ENCODE measurements at regions not wholly inside any gene's neighbourhood (a gene's known extent, or its start where the extent isn't known, plus 50 kb on each side); places are given as distances from the start of the nearest gene placed in this dataset.

DNA sequence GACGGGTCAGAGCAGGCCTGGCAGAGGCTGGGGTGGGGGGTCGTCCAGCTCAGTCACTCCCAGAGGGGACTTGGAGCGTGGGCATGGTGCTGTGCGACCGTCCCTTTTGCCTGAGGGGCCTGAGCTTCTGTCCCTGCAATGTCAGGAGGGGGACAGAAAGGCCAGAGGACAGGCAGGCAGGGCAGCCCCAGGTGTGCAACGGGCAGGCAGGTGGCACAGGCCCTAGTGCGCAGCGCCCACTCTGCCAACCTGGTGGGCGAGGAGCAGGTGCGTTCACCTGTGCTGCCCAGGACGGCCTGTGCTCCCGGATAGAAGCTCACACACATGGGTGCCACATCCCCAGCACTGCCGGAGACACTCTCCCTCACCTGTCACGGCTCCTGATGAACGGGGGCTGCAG lies 78.7 kb upstream of the SLCO4A1 start:
- no peak for DNase-seq

DNA sequence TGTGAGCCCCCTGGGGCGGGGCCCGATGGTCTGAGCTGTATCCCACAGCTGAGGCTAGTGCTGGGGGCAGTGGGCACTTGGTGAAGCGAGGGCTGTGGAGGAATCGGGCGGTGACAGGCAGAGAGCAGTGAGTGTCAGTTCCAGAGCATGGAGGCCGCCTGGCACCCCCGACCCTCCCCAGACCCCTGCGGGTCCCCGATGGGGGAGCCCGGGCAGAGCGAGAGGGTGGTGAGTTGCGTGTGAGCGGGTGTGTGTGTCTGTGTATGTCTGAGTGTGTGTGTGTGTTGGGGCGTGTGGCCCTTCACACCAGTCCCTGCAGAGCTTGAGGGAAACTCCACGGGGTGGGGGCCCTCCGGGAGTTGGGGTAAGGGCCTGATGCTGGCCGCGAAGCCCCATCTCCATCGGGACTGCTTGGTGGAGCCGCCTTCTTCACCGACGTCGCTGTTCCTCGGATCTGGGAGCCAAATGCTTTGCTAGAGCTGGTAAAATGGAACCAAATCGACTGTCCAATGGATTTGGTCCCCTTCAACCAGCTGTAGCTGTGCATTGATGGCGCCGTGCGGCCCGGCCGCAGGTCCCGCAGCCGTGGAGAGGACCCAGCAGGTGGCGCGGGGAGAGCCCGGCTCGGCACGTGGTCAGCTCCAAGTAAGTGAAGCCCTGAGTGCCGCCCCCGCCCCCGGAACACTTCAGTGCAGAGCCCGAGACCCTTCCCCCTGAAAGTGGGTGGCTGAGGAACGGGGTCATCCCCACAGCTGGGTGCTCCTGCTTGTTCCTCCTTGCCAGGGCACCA lies 77.7 kb upstream of the SLCO4A1 start:
- no peak for DNase-seq

DNA sequence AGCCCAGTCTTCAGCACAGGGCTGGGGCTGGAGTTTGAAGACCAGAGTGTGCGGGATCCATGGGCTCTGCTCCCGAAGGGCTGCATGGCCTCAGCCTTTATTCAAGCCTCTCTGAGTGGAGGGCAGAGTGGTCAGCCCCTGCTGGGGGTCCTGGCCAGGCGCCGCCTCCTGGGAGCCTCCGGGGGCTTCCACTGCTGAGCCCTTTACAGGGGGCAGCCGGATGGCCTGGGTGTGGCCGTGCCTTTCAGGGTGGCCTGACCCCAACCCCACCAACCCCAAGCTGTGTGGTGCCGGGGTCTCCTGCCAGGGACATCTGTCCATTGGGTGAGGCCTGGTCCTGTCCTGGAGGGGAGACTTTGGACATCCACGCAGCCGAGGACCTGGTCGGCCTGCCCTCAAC lies 76.0 kb upstream of the SLCO4A1 start:
- DNase-seq = no peak

DNA sequence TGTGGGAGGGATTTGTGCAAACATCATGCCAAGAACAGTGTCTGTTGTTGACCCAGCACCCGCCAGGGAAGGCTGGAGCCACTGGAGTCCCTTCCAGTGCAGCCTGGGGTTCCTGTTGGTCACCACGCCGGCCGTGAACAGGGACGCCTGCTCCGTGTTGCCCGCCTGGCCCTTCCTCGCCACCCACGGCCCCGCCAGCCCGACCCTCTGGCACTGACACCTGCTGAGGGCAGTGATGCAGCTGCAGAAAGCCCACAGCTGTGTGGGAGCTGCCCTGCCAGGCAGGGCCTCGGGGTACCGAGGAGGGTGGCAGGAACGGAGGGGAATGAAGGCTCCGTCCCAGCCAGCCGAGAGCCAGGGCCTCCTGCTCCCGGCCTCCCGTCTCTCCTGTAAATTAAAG lies 75.5 kb upstream of the SLCO4A1 start:
- no peak for DNase-seq

DNA sequence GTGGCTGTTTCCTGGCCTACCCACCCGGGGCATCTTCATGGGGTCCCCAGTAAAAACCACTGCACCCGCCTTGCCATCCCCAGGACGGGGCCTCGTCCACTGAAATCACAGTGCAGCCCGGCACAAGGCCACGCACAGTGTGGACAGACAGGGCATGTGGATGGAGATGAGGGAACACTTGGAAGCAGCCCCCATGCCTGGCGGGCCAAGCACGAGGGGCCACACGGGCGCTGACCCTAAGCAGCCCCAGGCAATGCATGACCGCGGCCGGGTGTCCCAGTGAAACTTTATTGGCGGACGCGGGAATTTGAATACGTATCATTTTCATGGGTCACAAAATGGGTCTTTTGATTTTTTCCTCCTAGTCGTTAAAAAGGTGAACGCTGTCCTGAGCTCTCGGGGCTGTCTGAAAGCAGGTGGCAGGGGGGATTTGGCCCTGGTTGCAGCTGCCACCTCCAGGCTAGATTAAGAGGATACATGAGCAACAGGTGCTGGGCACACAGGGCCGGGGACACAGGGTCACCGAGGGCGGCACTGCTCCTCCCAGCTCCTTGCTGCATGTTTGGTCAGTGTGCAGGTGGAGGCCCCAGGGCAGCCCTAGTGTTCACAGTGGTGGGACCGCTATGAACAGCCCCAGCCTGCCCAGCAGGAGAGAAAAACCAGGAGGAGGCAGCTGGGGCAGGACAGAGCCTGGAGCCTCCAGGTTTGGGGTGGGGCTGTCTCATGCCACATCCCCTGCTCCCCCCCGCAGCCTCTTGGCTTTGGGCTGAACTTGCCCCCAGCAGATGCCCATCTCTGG lies 74.9 kb upstream of the SLCO4A1 start:
- DNase-seq = no peak

DNA sequence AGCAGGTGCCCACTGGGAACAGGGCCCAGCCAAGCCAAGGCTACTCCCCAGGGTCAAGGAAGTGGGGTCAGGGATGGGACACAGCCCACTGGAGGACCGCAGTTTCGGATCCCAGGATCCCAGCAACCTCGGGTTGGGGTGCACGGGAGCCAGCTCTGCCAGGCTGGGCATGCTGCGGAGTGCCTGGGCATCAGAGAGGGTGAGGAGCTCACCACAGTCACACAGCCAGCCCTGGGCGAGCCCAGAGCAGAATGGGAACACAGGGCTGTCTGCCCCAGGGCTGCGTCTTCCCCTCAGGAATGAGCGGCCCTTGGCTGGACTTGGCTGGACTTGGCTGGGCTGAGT lies 74.3 kb upstream of the SLCO4A1 start:
- no peak for DNase-seq

DNA sequence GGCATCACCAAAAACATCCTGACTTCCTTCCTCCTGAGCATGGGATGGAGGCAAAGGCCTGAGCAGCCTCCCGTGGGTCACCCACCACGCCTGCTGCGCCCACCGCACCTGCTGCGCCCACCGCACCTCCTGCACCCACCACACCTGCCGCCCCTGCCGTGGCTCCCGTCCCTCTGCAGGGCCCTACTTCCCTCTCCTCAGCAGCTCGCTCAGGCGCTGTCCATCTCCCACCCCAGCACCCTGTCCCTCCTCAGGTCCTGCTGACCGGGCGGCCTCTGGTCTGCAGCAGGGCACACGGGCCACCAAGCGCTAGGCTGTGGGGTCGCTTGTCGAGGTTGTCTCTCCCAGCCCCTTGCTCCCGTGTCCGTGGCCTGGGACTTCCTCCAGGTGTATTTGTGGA lies 72.7 kb upstream of the SLCO4A1 start:
- no peak for DNase-seq

DNA sequence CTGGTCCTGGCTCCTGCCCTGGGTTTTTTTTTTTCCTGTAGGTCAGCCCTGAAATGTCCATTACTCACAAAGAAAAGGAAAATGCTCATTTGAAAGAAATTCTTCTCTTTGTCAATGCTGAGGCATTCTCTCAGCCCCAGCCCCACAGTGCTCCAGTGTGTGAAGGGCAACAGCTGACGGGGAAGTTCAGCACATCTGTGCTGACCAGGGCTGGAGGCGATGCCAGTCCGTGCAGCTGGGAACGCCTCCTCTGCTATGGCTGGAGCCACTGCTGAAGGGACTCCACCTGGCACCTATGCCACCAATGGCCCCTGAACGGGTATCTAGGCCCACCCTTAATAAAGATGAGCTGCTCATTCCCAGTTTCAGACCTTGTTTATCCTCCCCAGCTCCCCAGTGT lies 71.9 kb upstream of the SLCO4A1 start:
- DNase-seq = no peak

DNA sequence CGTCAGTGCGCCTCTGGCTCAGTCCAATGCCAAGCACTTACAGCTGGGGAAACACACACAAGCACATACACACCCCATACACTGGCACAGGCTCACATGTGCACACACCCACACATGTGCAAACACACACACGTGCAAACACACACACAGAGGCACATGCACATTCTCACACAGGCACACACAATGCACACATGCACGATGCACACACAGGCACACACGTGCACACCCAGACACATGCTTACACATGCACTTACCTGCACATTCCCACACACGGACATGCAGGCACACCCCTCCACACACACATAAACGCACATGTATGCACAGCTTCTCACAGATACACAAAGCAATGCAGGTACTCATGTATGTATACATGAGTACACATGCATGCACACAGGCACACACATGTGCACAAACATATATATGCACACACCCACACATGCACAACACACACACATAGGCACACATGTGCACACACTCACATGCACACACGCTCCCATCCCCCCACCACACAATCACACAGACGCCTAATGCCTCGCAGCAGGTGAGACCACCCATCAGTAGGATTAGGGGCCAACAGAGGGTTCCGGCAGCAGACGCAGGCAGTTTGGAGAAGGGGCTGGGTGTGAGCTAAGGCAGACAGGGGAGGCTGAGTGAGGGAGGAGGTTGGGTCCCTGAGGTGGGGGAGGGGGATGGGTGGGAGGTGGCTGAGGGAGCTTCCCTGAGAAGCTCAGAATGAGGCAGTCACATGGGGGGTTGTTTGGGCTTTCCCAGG lies 71.2 kb upstream of the SLCO4A1 start:
- DNase-seq = no peak

DNA sequence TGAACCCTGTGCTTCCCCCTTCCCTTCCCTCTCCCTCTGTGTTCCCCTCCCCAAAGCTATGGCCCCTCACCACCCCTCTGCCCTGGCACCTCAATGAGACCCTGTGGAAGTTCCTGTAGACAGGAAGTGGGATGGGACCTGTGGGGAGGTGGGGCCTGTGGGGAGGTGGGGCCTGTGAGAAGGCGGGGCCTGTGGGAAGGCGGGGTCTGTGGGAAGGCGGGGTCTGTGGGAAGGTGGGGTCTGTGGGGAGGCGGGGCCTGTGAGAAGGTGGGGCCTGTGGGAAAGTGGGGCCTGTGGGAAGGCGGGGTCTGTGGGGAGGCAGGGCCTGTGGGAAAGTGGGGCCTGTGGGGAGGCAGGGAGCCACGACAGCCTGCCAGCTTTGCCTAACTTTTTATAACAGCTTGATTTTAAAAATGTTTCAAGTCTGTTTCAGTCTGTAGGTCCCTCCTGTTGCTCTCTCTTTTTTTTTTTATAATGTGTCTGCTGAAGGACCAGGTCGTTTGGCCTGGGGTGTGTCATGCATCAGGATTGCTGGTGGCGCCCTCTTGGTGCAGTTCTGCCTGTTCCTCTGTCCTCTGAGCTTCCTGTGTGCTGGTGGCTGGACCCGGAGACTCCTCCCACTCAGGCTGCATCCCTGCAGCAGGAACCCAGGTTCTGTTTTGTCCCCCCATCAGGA lies 70.5 kb upstream of the SLCO4A1 start:
- DNase-seq = no peak

DNA sequence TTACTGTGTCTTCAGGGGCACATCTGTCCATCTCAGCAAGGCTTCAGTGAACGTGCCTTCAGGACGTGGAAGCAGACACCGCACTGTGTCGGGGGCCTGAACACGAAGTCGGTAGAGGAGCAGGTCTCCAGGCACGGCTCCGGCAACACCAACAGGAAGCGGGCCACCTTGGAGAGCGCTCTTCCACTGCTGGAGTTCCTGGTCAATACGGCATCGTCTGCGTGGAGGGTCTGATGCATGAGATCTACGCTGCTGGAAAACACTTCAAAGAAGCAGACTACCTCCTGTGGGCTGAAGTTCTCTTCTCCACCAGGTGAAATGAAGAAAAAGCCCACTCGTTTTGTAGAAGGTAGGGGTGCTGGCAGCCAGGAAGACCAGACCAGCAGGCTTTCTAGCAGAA lies 69.3 kb upstream of the SLCO4A1 start:
- no peak for DNase-seq

DNA sequence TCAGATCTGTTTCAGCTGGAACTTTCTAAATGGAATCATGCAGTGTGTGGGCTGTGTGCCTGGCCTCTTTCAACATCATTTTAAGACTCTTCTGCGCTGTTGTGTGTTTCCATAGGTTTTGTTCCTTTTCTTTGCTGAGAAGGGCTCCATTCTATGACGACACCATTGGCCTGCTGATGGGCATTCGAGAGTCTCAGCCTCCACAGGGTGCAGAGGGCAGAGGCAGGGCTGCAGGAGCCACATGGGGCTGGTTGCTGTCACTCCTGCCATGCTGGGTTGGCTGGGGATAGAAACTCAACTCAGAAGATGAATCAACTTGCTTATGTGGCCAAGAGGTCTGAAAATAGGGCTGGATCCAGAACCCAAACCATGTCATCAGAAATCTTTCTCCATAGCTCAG lies 68.5 kb upstream of the SLCO4A1 start:
- DNase-seq = no peak

DNA sequence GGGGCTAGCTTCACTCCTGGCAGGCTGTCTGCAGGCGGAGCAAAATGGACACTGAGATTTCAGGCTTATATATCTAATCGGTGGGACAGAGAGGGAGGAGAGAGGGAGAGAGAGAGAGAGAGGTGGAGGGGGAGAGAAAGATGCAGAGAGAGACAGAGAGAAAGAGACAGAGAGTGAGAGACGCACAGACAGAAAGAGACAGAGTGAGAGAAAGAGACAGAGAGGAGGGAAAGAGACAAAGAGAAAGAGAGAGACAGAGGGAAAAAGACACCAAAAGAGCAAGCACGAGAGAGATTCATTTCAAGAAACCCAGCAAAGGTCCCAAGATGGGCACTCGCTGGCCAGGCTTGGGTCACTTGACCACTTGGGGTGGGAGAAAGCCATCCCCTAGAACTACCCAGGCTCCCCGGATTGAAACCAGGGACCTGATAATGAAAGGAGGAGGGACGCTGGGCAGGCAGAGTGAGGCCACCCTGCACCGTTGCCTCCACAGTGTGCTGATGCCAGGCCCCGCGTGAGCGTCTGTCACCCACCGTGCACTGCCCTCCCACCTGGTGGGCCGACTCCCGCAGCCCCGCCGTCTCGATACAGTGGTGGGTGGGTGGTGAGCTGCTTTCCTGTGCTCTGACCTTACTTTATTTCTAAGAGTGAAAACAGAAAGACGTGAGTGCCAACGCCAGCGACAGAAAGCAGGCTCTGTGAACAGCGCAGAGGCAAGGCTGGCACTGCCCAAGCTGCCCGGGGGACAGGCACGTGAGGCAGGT lies 67.9 kb upstream of the SLCO4A1 start:
- DNase-seq = no peak

DNA sequence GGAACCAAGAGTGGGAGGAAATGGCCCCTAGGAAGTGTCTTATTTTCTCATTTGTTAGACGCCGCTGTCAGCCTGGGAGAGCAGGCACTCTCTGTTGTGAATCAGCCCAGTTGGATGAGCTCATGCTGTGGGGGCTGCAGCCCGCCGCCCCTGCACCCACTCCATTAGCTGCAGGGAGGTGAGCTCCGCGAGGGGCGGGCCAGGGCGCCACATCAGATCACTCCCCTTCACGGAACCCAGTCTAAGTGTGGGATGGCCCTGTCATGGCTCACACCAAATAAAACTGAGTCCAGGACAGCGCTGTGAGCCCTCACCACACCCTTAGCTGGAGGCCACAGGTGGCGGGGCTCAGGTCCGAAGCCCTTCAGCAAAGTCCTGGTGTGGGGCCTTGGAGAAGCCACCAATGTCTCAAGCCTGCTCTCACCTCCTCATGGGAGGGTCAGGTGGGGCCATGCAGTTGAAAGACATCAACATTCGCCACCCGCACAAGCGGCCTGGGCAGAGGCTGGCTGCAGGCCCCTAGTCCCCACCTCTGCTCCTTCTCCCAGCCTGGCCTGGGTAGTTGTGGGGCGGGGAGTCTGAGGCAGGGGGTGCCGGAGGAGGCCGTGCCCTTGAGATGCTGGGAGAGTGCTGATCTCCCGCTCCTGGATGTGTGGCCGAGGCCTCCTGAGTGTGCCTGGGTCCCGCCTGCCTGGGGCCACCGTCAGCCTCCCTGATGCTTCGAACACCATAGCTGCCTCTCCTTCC lies 66.2 kb upstream of the SLCO4A1 start:
- DNase-seq = no peak

DNA sequence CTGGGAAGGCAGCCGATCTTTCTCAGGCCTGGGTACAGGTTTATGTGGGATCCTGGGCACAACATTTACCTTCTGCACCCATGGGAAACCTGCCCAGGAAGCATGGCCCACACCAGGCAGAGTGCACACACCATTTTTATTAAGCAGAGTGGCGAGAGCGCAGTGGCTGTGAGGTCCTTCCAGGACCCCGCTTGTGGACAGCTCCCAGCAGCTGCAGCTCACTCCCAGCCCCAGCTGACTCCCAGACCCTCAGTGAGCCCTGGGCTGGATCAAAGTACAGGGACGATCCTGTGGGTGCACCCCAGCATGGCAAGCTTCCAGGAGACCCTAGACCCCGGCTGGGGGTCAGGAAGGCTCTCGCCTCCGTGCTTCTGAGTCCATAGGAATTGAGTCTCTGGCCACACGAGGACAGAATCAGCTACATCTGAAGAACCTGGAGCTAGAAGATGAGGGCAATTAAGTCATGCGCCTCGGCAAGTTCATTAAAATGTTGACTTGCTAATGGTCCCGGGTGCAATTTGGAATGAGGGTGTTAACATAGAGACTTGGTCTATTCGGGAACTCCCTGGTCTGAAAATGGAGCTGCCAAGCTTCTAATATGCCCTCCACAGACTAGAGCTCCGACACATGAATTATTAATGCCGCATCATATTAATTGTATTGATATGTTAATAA lies 65.4 kb upstream of the SLCO4A1 start:
- DNase-seq = no peak

DNA sequence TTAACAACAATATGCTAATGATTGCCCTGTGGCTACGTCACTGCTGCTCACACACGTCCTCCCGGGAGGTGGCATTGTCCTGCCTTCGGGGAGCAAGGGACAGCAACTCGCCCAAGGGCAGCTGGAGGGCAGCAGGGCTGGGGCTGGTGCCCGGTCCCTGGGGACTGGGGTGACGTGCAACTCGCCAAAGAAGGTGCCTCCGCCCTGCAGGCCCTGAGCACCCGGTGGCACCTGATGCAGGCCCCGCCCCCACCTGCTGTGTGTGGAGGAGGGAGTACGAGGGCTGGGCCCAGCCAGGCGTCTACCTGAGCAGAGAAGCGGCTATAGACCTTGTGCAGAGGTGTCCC lies 64.8 kb upstream of the SLCO4A1 start:
- DNase-seq = no peak

DNA sequence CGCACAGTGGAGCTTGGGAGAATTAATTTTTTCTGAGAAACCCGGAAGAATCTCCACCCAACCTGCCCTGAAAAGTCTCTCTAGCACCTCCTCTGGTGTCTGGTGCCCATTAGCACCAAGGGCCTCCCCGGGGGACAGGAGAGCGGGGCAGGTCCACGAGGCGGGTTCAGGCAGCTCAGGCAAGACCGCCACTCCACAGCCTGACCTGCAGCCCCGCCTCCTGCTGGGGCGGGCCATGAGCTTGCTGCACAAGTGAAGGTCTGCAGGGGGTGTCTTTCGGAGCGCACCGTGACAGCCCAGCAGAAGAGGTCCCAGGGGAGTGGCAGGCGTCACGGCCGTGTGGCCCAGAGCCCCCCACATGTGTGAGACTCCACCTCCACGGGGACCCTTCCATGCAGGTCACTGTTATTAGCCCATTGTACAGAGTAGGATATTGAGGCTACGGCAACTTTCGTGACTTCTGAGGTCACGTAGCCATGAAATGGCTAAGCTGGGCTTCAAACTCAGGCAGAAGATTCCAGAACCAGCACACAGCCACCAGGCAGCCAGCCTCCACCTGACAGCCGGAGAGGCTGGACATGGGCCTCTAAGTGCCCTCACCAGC lies 63.9 kb upstream of the SLCO4A1 start:
- DNase-seq = no peak

DNA sequence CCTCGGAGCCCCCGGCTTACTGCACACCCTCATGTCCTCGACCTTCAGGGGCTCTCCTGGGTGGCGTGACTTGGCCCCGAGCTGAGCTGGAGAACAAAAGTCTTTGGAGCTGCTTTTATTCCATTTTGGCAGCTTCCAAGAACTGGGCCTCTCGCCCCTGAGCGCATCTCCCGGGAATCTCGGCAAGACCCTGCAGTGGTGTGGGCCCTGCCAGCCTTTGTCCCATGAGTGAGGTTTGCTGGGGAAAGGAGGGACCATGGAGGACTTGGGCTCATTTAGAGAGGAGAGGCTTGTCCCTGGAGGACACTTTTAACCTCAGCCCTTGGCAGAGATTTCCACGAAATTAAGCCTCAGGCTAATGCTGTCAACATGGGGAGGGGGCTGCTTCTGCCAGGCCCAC lies 62.3 kb upstream of the SLCO4A1 start:
- no peak for DNase-seq

DNA sequence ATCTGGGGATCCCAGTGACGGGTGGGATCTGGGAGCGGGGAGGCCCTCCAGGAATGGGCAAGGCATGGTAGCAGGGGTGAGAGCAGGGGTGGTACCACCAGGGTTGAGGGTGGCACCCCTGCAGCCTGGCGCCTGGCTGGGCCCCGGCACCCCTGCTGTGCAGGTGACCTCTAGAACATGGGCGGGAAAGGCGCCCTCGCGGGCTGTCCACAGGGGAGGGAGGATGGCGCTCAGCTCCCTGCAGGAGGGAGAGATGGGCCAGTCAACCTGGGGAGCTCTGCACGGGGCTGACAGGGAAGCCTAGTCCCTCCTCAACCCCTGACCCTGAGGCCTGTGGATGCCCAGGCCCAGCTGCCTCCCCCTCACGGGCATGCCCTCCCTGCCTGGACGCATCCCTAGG lies 61.6 kb upstream of the SLCO4A1 start:
- DNase-seq = no peak

DNA sequence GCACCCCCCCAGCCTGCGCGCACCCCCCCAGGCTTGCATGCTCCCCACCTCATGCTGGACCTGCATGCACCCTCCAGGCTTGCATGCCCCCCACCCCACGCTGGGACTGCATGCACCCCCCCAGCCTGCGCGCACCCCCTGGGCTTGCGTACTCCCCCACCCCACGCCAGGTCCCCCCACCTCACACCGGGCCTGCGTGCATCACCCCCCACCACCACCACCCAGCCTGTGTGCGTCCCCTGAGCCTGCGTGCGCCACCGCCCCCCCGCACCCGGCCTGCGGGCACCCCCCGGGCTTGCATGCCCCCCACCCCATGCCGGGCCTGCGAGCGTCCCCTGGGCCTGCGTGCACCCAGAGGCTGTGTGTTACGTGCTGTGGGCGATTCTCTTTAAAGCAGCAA lies 61.0 kb upstream of the SLCO4A1 start:
- no peak for DNase-seq

DNA sequence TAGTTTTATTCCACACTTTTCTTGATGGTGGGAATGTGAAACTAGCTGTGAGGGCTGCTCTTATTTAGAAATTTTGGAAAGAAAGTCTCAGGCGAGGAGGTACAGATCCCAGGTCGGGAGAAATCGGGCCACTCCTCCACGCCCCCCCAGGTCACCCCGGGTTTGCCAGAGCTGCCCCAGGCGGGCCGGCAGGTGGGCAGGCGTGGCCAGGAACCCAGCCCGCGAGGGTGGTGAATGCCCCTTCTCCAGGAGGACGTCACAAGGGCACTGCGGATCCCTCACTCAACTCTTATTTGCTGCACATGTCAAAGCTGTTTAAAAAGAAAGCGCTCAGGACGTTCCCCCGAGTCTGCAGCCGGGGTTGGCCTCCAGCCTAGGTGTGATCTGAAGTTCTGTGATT lies 60.5 kb upstream of the SLCO4A1 start:
- DNase-seq = no peak

Data from right forelimb (tissue), 1 donor.